Activated T-helper 2 cell treated with anti-CD3 and anti-CD28 coated beads, Interferon-gamma antibody, Interleukin-2, Interleukin-4, amounts not matched to agents 10 μg/mL and 5 μg/mL and 100 μg/mL, durations not matched to agents 14 hours and 24 hours and 36 hours (primary cell): ENCODE measurements at regions not wholly inside any gene's neighbourhood (a gene's known extent, or its start where the extent isn't known, plus 50 kb on each side); places are given as distances from the start of the nearest gene placed in this dataset.
"Not testable (repeated sequence)": the region's sequence is repeated elsewhere in the genome, so short reads cannot be mapped to it uniquely, and the experiment has no call there.

Experiments
- DNase-seq: peaks from one replicate; pipeline ENCODE4 v3.0.0; 2021; ENCODE audit warnings: low spot score
- H3K27ac Mint-ChIP-seq: one replicate; pipeline ENCODE4 v1.8.0; 2021; ENCODE audit warnings: mixed read lengths
- H3K27me3 Mint-ChIP-seq: one replicate; pipeline ENCODE4 v1.8.0; 2021; ENCODE audit warnings: low read depth, mixed read lengths
- H3K36me3 Mint-ChIP-seq: one replicate; pipeline ENCODE4 v1.8.0; 2021; ENCODE audit warnings: low read depth, mixed read lengths
- H3K4me1 Mint-ChIP-seq: one replicate; pipeline ENCODE4 v1.8.0; 2021; ENCODE audit warnings: low read depth, mixed read lengths
- H3K4me3 Mint-ChIP-seq: one replicate; pipeline ENCODE4 v1.8.0; 2021; ENCODE audit warnings: low read depth, mild to moderate bottlenecking, moderate library complexity, mixed read lengths
- H3K9me3 Mint-ChIP-seq: one replicate; pipeline ENCODE4 v1.8.0; 2021; ENCODE audit warnings: mixed read lengths
- intact Hi-C: fragments of 100-400 bp; cut with micrococcal nuclease; formaldehyde crosslinking; loops from one replicate; pipeline ENCODE4 v1.15.1; 2023

DNA sequence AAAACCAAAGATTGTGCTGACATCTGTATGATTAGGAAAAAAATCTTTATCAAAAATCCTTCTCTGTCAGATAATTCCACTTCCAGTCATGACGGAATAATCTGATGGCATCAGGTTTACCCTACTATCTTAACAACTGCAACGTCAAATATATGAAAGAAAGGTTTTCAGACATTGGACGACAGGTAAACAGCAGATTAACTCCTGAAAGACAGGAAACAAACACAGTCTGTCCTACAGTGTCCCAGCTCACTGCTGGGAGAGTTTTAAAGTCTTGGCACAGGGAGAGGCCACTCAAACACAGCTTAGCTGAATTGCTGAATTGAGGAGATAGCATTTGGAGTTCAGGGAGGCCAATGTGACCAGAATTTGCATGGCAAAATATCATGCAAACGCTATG is 186.3 kb upstream of the KCTD7 start:
- Mint-ChIP-seq H3K36me3 (no peaks in the 10 kb centered on the region), H3K9me3 (no peaks in the 10 kb centered on the region), H3K4me1 (no peaks in the 10 kb centered on the region), H3K4me3 (no peak overlapping the region), H3K27me3 (no peaks in the 10 kb centered on the region), H3K27ac (no peak overlapping the region)
- intact Hi-C loops = no loop called here
- DNase-seq = no peak

DNA sequence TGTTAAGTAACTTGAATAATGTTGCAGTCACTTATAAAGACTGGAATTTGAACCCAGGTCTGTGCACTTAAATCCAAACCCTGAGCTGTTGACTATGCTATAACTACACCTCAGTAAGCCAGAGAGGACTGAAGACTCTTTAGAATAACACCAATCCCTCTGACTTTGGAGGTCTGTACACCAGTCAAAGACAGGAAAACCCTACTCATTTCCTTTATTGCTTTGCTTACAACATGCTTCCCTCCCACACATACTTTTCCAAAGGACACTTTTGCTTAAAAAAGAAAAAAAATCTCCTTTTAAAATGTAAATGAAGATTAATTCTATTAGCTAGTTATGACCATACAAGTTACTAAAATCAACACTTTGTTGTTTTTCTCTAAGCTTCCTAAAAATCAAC is 184.7 kb upstream of the KCTD7 start:
- intact Hi-C loops = no loop called here
- DNase-seq = no peak
- no peaks in the 10 kb centered on the region for H3K36me3 Mint-ChIP-seq
- H3K4me1 Mint-ChIP-seq = no peaks in the 10 kb centered on the region
- no peaks in the 10 kb centered on the region for H3K9me3 Mint-ChIP-seq
- H3K27me3 Mint-ChIP-seq = no peaks in the 10 kb centered on the region
- H3K27ac Mint-ChIP-seq = no peak overlapping the region
- H3K4me3 Mint-ChIP-seq = no peak overlapping the region

DNA sequence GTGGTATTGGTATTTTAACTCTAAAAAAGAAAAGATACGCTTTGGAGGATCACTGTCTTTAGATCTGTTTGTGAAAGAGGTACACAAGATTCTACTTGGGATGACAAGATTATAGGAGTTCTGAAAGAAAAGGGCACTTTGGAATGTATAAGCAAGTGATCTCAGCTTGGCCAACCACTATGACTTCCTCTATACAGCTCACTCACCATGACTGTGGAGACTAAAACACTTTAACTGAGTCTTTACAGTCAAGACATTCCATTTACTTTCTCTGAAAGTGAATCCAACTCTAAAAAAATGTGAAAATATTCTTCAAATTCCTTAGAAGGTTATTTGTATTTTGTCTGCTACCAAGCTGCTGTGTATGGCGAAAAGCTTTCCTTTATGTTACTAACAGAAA is 181.7 kb upstream of the KCTD7 start:
- DNase-seq, H3K27me3 Mint-ChIP-seq, H3K27ac Mint-ChIP-seq, H3K4me1 Mint-ChIP-seq, H3K9me3 Mint-ChIP-seq, intact Hi-C loops, H3K4me3 Mint-ChIP-seq, H3K36me3 Mint-ChIP-seq: not testable (repeated sequence)

DNA sequence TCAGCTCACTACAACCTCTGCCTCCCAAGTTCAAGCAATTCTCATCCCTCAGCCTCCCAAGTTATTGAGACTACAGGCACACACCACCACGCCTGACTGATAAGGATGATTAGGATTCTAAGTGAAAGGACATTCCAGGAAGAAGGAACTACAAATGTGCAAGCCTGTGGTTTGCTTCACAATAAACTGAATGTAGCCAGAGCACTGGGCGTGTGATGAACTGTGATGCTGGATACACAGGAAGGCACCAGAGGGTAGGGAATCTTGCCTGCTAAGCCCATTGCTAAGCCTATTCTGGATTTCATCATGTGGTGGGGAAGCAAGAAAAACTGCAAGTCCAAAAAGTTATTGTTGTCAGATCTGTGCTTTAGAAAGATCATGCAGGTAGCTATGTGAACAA is 177.9 kb upstream of the KCTD7 start:
- H3K27ac Mint-ChIP-seq, H3K4me3 Mint-ChIP-seq, H3K9me3 Mint-ChIP-seq, H3K36me3 Mint-ChIP-seq, H3K4me1 Mint-ChIP-seq, H3K27me3 Mint-ChIP-seq, DNase-seq, intact Hi-C loops: not testable (repeated sequence)

DNA sequence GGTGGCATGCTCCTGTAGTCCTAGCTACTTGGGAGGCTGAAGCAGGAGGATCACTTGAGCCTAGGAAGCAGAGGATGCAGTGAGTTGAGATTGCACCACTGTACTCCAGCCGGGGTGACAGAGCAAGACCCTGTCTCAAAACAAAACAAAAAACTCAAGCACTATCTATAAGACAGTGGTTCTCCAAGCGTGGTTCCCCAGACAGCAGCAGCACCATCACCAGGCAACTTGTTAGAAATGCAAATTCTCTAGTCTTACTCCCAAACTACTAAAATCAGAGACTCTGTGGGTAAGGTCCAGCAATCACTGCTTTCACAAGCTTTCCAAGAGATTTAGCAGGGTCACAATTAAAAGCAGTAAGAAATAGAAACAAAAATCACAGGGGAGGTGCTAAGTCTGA is 177.0 kb upstream of the KCTD7 start:
- H3K27ac Mint-ChIP-seq, intact Hi-C loops, H3K4me1 Mint-ChIP-seq, H3K36me3 Mint-ChIP-seq, H3K27me3 Mint-ChIP-seq, DNase-seq, H3K9me3 Mint-ChIP-seq, H3K4me3 Mint-ChIP-seq: not testable (repeated sequence)

DNA sequence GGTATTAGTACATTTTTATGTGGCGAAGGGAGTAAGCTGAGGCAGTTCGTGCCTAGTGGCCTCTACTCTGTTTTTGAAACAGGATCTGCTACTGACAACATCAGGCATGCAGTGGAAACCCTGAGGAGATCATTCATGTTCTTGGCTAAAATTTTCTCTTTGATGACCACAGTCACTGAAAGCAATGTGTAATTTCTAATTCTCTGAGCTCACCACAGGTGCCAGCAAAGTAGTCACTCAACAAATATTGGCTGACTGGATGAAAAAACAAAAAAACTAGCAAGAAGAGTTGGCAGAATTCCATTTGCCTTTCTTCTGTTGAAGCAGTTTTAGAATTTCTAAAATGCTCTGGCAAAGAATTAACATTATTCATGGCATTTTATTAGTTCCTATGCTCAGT is 176.5 kb upstream of the KCTD7 start:
- H3K27ac Mint-ChIP-seq = no peak overlapping the region

DNA sequence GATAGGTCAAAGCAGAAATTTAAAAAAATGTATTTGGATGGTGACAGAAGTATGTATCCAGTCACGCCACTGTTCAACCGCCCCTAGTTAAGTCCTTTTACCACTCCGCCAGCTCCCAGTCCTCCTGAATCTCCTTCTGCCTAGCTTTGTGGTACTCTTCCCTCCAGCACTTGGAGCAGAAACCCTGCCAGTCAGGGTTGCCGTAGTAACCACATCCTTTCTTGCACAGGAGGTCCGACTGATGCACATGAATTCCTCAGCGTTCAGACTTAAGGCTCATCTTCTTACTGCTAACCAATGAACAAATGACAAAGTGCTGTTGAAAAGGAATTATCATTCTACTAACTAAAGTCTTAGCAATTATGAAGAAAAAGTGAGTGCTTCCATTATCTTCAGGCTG is 175.3 kb upstream of the KCTD7 start:
- peaks cover 9% of the 10 kb centered on the region for H3K4me1 Mint-ChIP-seq
- H3K27ac Mint-ChIP-seq = no peak overlapping the region
- H3K27me3 Mint-ChIP-seq = no peaks in the 10 kb centered on the region
- H3K4me3 Mint-ChIP-seq = no peak overlapping the region
- peaks cover 7% of the 10 kb centered on the region for H3K36me3 Mint-ChIP-seq
- no peak for DNase-seq
- intact Hi-C loops = no loop called here
- H3K9me3 Mint-ChIP-seq = no peaks in the 10 kb centered on the region

More for the DNA sequence above, 176.5 kb upstream of the KCTD7 start:
- intact Hi-C loops = no loop called here
- Mint-ChIP-seq H3K36me3 (peaks cover 7% of the 10 kb centered on the region), H3K4me3 (no peak overlapping the region), H3K4me1 (peaks cover 9% of the 10 kb centered on the region), H3K9me3 (no peaks in the 10 kb centered on the region), H3K27me3 (no peaks in the 10 kb centered on the region)
- DNase-seq = no peak

DNA sequence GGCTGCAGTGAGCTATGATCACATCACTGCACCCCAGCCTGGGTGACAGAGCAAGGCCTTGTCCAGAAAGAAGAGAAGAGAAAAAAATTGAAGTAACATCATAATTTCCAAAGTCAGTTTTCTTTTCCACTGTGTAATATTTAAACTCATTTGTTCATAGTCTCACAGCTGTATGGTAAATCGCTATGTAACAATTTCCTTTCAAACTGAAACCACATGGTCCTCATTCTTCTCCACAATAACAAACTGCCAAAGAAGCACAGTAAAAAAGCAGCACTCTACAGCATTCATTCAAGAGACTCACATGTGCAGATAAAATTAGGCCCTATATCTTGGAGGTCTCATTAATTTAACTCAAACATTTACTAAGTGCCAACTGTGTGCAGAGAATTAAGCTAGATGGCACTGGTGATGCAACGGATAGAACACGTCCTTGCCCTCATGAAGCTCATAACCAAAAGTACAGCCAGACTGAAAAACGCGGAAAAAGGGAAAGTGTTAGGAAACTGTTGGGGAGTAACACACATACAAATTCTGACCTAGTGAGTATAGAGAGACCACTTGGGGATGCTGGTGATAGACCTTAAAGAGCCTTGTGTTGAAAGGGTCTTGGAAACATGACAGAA is 174.0 kb upstream of the KCTD7 start:
- no peak for DNase-seq
- peaks cover 7% of the 10 kb centered on the region for H3K36me3 Mint-ChIP-seq
- no peaks in the 10 kb centered on the region for H3K27me3 Mint-ChIP-seq
- peaks cover 12% of the 10 kb centered on the region for H3K4me1 Mint-ChIP-seq
- peak overlapping the region; percentile 0 for H3K27ac Mint-ChIP-seq
- H3K4me3 Mint-ChIP-seq = no peak overlapping the region
- intact Hi-C loops = no loop called here
- H3K9me3 Mint-ChIP-seq = no peaks in the 10 kb centered on the region

DNA sequence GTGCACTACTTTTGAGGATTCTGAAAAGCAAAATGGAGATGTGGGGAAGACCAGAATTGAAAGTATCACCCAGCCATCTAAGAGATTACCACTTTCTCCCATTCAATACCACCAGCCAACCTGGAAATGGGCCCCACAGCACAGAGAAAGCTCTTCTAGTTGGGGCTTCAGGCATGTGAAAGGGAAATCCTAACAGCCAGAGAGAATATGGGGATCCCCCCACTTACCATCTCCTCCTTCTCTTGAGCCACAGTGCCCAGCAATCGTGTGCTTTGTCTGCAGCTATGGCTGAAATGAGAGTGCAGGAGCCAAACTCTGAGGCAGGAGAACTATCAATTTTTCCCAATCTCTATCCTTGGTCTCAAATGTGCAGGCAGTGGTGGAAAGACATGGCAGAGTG is 173.2 kb upstream of the KCTD7 start:
- H3K4me3 Mint-ChIP-seq, H3K27ac Mint-ChIP-seq, H3K27me3 Mint-ChIP-seq, intact Hi-C loops, DNase-seq, H3K9me3 Mint-ChIP-seq, H3K36me3 Mint-ChIP-seq: not testable (repeated sequence)
- H3K4me1 Mint-ChIP-seq = peaks cover 12% of the 10 kb centered on the region

DNA sequence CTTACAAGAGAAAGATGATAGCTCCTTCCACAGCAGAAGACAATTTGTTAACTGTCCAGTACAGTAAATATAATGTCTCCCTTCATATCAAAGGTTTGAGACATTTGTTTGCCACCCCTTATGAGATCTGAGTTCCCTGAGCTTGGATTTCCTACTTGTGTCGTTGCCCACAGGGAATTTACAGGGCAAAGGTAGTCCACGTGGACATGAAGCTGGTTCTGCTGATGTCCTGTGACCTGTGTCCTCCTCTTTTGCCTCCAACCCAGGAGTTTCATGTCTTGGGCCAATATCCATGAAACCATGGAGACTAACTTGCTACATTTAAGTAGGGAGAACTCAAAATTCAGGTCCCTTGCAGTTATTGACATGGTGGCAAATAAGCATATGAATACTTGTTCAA is 172.2 kb upstream of the KCTD7 start:
- H3K36me3 Mint-ChIP-seq, H3K9me3 Mint-ChIP-seq, DNase-seq, intact Hi-C loops, H3K27ac Mint-ChIP-seq, H3K4me3 Mint-ChIP-seq, H3K27me3 Mint-ChIP-seq: not testable (repeated sequence)
- H3K4me1 Mint-ChIP-seq = peaks cover 18% of the 10 kb centered on the region

DNA sequence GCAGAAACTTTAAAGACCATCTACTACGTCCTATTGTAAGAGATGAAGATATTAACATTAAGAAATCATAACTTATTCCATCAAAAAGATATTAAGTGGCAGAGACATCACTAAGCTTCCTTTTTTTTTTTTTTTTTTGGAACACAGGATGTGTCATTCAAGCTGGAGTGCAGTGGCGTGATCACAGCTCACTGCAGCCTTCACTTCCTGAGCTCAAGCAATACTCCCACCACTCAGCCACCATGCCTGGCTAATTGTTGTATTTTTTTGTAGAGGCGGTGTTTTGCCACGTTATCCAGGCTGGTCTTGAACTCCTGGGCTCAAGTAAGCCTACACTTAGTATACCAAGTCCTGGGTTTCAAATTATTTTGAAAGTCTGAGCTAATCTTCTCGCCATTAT is 169.7 kb upstream of the KCTD7 start:
- intact Hi-C loops, DNase-seq, H3K9me3 Mint-ChIP-seq, H3K27me3 Mint-ChIP-seq, H3K27ac Mint-ChIP-seq, H3K4me3 Mint-ChIP-seq, H3K36me3 Mint-ChIP-seq: not testable (repeated sequence)
- peaks cover 18% of the 10 kb centered on the region for H3K4me1 Mint-ChIP-seq

DNA sequence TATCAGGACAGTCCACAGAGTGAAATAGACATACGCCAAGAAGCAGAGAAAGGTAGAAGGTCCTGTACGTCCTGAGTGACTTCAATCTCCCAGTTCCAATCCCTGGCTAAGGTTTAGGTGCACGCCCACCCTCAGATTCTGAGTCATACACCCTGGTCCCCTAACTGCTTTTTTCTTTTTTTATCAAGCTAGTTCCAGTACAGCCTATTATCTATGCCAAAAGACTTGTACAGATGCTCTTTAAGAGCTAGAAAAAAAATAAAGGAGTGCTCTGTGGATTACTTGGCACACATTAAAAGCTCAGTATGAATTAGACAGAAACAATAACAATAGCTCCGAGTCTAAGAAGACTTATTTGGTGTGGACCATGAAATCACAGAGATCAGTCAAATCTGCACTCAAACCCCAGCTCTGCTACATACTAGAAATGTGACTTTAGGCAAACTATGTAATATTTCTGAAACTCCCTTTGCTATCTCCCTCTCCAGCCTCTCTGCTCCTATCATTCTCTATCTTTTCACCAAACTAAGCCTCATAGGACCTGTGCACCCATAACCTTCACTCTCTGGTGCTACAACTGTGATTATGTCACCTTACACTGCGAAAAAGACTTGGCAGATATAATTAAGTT is 168.8 kb upstream of the KCTD7 start:
- H3K4me3 Mint-ChIP-seq, H3K36me3 Mint-ChIP-seq, intact Hi-C loops: not testable (repeated sequence)

DNA sequence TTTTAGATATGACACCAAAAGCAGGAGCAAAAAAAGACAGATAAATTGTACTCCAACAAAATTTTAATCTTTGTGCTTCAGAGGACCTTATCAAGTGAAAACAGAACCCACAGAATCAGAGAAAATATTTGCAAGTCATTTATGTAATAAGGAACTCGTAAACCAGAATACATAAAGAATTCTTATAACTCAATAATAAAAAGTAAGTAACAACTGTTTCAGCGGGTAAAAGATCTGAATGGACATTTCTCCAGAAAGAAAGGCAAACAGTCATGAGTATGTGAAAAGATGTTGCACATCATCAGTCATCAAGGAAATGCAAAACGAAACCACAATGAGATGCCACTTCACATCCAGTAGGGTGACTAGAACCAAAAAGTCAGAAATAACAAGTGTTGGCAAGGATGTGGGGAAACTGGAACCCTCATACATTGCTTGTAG is 167.7 kb upstream of the KCTD7 start:
- Mint-ChIP-seq H3K4me3 (no peak overlapping the region), H3K27me3 (no peaks in the 10 kb centered on the region), H3K4me1 (peaks cover 9% of the 10 kb centered on the region), H3K27ac (no peak overlapping the region), H3K36me3 (no peaks in the 10 kb centered on the region), H3K9me3 (peaks cover 10% of the 10 kb centered on the region)
- no peak for DNase-seq
- intact Hi-C loops = no loop called here

More for the DNA sequence above, 168.8 kb upstream of the KCTD7 start:
- H3K4me1 Mint-ChIP-seq = peaks cover 14% of the 10 kb centered on the region
- not testable (repeated sequence) for H3K9me3 Mint-ChIP-seq, DNase-seq, H3K27me3 Mint-ChIP-seq, H3K27ac Mint-ChIP-seq

DNA sequence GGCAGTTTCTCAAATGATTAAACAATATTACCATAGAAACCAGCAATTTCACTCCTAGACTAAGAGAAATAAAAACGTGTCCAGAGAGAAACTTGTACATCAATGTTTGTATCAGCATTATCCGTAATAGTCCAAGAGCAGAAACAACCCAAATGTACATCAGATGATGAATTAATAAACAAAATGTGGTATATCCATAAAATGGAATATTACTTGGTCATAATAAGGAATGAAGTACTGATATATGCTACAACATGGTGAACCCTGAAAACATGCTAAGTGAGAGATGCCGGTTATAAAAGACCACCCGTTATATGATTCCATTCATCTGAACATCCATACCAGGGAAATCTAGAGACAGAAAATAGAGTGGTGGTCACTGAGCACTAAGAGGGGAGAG is 167.3 kb upstream of the KCTD7 start:
- H3K27ac Mint-ChIP-seq, intact Hi-C loops, DNase-seq, H3K36me3 Mint-ChIP-seq, H3K27me3 Mint-ChIP-seq, H3K4me3 Mint-ChIP-seq, H3K4me1 Mint-ChIP-seq, H3K9me3 Mint-ChIP-seq: not testable (repeated sequence)
